Urinary bladder (tissue), 3 donors: ENCODE measurements at regions not wholly inside any gene's neighbourhood (a gene's known extent, or its start where the extent isn't known, plus 50 kb on each side); places are given as distances from the start of the nearest gene placed in this dataset.

Source experiments
- DNase-seq: peaks from one replicate; pipeline ENCODE4 v3.0.0-alpha.2; 2015; ENCODE audit errors: extremely low spot score
- H3K27ac ChIP-seq: one replicate; pipeline ENCODE4 v1.5.1; 2013; ENCODE audit warnings: low read depth, mild to moderate bottlenecking, moderate library complexity
- H3K36me3 ChIP-seq: one replicate; pipeline ENCODE4 v1.6.1; 2013; ENCODE audit warnings: mild to moderate bottlenecking, moderate library complexity; ENCODE audit not compliant: insufficient read depth
- H3K4me1 ChIP-seq: one replicate; pipeline ENCODE4 v1.6.1; 2013; ENCODE audit warnings: mild to moderate bottlenecking, moderate library complexity; ENCODE audit not compliant: insufficient read depth
- H3K4me3 ChIP-seq: one replicate; pipeline ENCODE4 v1.5.1; 2013; ENCODE audit warnings: low read depth, low read length
- WGBS: extraction: QIAGEN DNeasy Blood & Tissue Kit; methylation state at CpG from one replicate; pipeline ENCODE4 v1.1.7; 2013; 5-methylcytosine and 5-hydroxymethylcytosine counted together
- donor health status: healthy with polysubstance abuse.
- donor health status: healthy.

DNA sequence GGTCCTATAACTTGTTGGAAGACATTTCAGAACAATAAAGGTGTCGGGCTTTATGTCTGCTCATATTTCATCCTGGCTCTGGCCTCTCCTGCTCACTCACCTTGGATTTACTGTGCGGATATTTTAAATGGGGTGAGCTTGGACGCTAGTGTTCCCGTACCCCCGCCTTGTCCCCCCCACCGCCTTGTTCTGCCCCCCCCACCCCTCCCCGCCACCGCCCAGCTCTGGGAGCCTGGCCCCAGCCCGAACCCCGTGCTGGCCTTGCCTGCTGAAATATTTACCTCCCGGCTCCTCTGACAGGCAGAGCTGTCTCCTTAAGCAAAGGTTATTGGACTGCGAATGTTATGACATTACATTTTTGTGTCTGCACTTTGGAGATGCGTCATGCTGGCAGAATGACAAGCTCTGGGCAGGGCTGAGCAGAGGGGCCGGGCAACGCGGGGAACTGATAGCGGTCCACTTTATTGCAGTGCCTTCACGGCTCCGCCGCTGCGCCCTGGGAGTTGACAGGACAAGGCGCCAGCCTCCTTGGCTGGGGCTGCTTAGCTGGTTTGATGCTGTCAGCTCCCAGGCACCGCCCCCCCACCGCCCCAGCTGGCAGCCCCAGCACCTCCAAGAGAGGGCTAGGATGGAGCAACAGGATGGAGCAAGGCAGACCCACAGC, 222.5 kb upstream of the GSE1 start:
- Histone ChIP-seq H3K4me3 (no peak overlapping the region), H3K36me3 (no peaks in the 10 kb centered on the region), H3K27ac (no peak overlapping the region), H3K4me1 (peaks cover 2% of the 10 kb centered on the region)
- DNase-seq, result peak; percentile 85
- 19% methylated on average over 24 of the region's 24 CpGs for WGBS

- H3K4me3 ChIP-seq, result no peak overlapping the region
- 82% methylated on average over 14 of the region's 14 CpGs for WGBS
- no peak overlapping the region for H3K27ac ChIP-seq
- DNase-seq, result no peak
- peaks cover 2% of the 10 kb centered on the region for H3K4me1 ChIP-seq
- no peaks in the 10 kb centered on the region for H3K36me3 ChIP-seq
Observed at GRCh38 chr16:85391175-85391707, 221.9 kb upstream of the GSE1 start.

GRCh38 chr16:85391769-85392583, 221.1 kb upstream of the GSE1 start:
- H3K4me1 ChIP-seq, result peaks cover 2% of the 10 kb centered on the region
- no peak overlapping the region for H3K27ac ChIP-seq
- no peaks in the 10 kb centered on the region for H3K36me3 ChIP-seq
- DNase-seq, result no peak
- WGBS, result 68% methylated on average over 11 of the region's 11 CpGs
- H3K4me3 ChIP-seq, result no peak overlapping the region

DNA sequence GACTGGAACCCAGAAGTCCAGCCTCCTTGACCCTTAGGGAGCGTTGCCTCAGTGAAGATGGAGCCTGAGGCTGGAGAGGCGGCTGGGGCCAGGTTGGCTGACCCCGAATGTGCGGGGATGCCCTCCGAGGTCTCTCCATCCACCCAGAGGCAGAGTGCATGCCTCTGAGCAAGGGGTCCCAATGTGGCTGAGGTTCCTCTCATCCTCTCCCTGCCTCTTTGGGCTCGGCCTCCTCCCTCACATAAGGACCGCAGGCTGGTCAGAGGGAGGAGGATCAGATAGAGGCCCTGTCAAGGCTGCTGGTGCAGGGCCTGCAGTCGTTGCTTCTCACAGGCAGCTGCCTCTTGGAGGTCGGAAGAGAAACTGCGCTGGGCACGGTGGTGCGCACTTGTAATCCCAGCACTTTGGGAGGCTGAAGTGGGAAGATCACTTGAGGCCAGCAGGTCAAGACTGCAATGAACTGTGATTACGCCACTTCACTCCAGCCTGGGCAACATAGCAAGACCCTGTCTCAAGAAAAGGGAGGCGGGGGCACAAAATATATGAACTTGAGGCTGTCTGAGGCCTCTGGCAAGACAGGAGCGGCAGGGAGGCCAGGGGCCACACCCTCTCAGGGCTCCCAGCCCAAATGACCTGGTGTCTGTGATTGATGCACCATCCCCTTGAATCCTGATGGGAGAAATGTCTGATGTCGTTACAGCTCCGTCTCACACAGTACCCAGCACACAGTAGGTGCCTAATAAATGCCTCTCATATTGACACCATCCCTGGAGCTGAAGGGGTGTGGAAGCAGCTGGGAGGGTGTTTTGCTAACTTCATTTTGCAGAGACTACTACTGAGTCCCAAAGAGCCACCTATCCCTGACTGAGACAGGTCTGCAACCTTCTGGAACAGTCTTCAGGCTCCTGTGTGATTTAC, 220.1 kb upstream of the GSE1 start:
- Histone ChIP-seq H3K4me1 (peaks cover 2% of the 10 kb centered on the region), H3K27ac (no peak overlapping the region), H3K4me3 (no peak overlapping the region), H3K36me3 (no peaks in the 10 kb centered on the region)
- WGBS, result 94% methylated on average over 17 of the region's 17 CpGs
- DNase-seq, result no peak

DNA sequence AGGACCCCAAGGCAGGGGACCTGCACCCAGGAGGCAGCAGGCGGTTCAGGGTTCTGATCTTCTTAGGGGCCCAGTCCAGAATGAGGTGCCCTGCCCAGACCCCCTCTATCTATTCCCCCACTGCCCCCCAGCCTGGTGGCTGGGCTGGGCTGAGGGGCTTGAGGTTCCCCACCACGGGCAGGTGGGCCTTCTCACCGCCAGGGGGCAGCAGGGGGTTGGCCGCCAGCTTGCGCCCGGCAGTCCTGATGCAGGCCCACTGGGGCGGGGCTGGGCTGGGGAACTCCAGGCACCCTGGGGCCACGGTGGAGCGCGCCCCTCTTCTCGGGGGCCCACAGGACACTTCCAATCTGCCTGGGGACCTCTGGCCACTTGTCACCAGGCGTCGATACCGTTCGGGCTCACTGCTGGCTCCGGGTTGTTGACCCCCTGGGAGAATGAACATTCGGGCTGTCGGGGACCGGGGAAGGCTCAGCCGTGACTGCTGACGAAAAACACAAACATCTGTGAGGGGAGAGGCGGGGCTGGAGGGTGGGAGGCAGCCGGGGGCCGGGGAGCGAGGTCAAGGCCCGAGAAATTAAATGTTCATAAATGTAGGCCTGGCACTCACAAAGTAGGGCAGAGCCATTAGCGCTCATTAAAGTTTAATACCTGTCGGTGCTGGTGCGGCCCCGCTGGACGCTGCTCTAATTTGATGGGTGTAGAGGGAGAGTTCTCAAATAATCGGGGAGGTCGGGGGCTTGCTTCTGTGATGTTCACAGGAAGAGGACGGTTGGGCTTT, 219.3 kb upstream of the GSE1 start:
- Histone ChIP-seq H3K27ac (no peak overlapping the region), H3K4me3 (no peak overlapping the region), H3K4me1 (peaks cover 2% of the 10 kb centered on the region), H3K36me3 (no peaks in the 10 kb centered on the region)
- DNase-seq, result no peak
- WGBS, result 66% methylated on average over 34 of the region's 34 CpGs

DNA sequence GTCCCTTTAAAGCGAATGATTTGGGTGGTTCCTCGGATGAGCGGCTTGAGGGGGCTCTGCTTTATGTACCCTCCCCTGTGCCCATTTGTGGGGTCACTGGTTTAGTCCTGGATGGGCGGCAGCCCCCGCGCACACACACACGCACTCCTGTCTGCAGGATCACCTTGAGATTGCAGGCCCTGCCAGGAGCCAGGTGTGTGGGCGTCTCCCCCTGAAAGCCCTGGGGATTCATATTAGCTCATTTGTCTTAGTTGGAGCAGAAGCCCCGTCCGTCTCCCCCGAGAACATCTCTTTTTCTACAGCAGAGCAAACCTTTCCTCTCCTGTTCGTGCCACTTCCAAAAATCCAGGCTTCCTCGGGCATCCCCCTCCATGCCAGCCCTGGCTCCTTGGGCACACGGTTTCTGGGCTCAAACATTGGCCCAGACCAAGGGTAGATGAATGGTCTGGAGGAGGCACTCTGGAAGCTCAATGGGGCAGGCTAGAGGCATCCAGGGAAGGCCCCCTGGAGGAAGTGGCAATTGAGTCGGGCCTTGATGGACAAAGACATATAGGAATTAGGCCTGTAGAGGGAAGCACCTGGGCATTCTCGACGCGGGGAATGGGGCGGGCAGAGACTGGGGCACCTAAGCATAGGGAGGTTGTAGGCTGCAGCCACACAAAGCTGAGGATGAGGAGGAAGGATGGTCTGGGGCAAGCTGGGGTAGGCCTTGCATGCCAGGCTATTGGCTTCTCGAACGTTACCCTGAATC, 218.5 kb upstream of the GSE1 start:
- Histone ChIP-seq H3K27ac (no peak overlapping the region), H3K36me3 (no peaks in the 10 kb centered on the region), H3K4me1 (peaks cover 2% of the 10 kb centered on the region), H3K4me3 (no peak overlapping the region)
- no peak for DNase-seq
- WGBS, result 91% methylated on average over 21 of the region's 21 CpGs

- Histone ChIP-seq H3K4me1 (peaks cover 2% of the 10 kb centered on the region), H3K4me3 (no peak overlapping the region), H3K27ac (peak overlapping the region; percentile 71), H3K36me3 (no peaks in the 10 kb centered on the region)
- 33% methylated on average over 25 of the region's 25 CpGs for WGBS
- DNase-seq, result peak; percentile 86
Observed at GRCh38 chr16:85395207-85395912, 217.8 kb upstream of the GSE1 start.

- Histone ChIP-seq H3K4me1 (no peaks in the 10 kb centered on the region), H3K27ac (peak overlapping the region; percentile 39), H3K36me3 (no peaks in the 10 kb centered on the region), H3K4me3 (no peak overlapping the region)
- DNase-seq, result no peak
- 42% methylated on average over 24 of the region's 24 CpGs for WGBS
Observed at GRCh38 chr16:85395913-85396878, 216.9 kb upstream of the GSE1 start.

GRCh38 chr16:85396879-85397871, 215.9 kb upstream of the GSE1 start:
- no peaks in the 10 kb centered on the region for H3K4me1 ChIP-seq
- H3K36me3 ChIP-seq, result no peaks in the 10 kb centered on the region
- DNase-seq, result no peak
- 87% methylated on average over 25 of the region's 25 CpGs for WGBS
- H3K27ac ChIP-seq, result no peak overlapping the region
- no peak overlapping the region for H3K4me3 ChIP-seq

GRCh38 chr16:85398050-85398451, 215.1 kb upstream of the GSE1 start:
- no peak for DNase-seq
- Histone ChIP-seq H3K36me3 (no peaks in the 10 kb centered on the region), H3K27ac (no peak overlapping the region), H3K4me1 (no peaks in the 10 kb centered on the region), H3K4me3 (no peak overlapping the region)
- 96% methylated on average over 8 of the region's 8 CpGs for WGBS
